Duodenal mucosa (tissue), 2 donors: ENCODE measurements at regions not wholly inside any gene's neighbourhood (a gene's known extent, or its start where the extent isn't known, plus 50 kb on each side); places are given as distances from the start of the nearest gene placed in this dataset.

Source experiments
- H3K27ac ChIP-seq: one replicate; pipeline ENCODE4 v1.7.0; 2013; ENCODE audit warnings: low read depth, low read length
- H3K27me3 ChIP-seq, 2 donors: one replicate each; pipeline ENCODE4 v1.7.0; 2013; ENCODE audit warnings: low read length in 2 of 2, control low read depth in 1 of 2; ENCODE audit not compliant: insufficient read depth in 2 of 2, control insufficient read depth in 1 of 2
- H3K36me3 ChIP-seq, 2 donors: one replicate each; pipeline ENCODE4 v1.7.0; 2013; ENCODE audit warnings: low read length in 2 of 2, control low read depth in 1 of 2; ENCODE audit not compliant: insufficient read depth in 2 of 2, control insufficient read depth in 1 of 2
- H3K4me1 ChIP-seq, 2 donors: one replicate each; pipeline ENCODE4 v1.7.0; 2013; ENCODE audit warnings: low read length in 2 of 2, control low read depth in 1 of 2; ENCODE audit not compliant: insufficient read depth in 2 of 2, control insufficient read depth in 1 of 2
- H3K4me3 ChIP-seq, 2 donors: one replicate each; pipeline ENCODE4 v1.7.0; 2013; ENCODE audit warnings: low read length in 2 of 2, low read depth in 1 of 2
- H3K9ac ChIP-seq, 2 donors: one replicate each; pipeline ENCODE4 v1.7.0; 2013; ENCODE audit warnings: low read length in 2 of 2, low read depth in 1 of 2
- H3K9me3 ChIP-seq, 2 donors: one replicate each; pipeline ENCODE4 v1.7.0; 2013; ENCODE audit warnings: low read length in 2 of 2, control low read depth in 1 of 2; ENCODE audit not compliant: control insufficient read depth in 1 of 2

DNA sequence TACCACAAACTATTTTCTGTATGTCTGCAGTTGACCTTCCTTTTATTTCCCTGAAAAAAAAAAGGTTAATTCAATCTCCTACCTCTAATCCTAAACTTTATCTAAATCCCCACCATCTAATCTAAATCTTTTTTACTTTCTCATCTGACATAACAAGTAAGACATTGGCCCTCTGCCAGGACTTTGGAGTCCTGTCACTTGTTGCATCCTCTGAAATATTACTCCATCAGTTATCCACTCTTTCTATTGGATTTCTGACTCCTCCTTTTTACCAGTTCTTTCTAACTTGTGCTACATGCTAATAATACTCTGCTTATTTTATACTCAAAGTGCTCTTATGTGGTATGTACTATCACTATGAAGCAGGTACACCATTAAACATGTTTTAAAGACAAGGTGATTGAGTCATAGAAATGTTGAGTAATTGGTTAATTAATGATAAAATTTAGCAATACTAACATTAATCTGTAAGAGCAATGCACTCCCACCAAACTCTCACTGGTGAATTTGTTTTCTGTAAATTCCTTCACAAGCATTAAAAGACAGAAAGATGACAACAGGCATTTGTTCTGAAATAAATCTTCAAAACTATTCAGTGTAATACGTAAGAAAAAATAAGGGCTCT is 914.2 kb upstream of the RAG2 start:
- Histone ChIP-seq H3K36me3 (no peaks in the 10 kb centered on the region), H3K9ac (no peak overlapping the region), H3K4me3 (no peak overlapping the region), H3K27ac (no peak overlapping the region), H3K4me1 (no peaks in the 10 kb centered on the region), H3K27me3 (no peaks in the 10 kb centered on the region), H3K9me3 (no peaks in the 10 kb centered on the region)

GRCh38 chr11:37511425-37511933 is 913.4 kb upstream of the RAG2 start:
- Histone ChIP-seq H3K27ac (no peak overlapping the region), H3K4me3 (no peak overlapping the region), H3K9ac (no peak overlapping the region), H3K4me1 (no peaks in the 10 kb centered on the region), H3K9me3 (no peaks in the 10 kb centered on the region), H3K36me3 (no peaks in the 10 kb centered on the region), H3K27me3 (no peaks in the 10 kb centered on the region)

- Histone ChIP-seq H3K4me1 (peaks cover 0 to 6% of the 10 kb centered on the region in 2 donors), H3K27ac (no peak overlapping the region), H3K9ac (no peak overlapping the region), H3K4me3 (no peak overlapping the region), H3K27me3 (no peaks in the 10 kb centered on the region), H3K36me3 (no peaks in the 10 kb centered on the region), H3K9me3 (no peaks in the 10 kb centered on the region)
Observed at GRCh38 chr11:37509506-37509905, 911.5 kb upstream of the RAG2 start.

DNA sequence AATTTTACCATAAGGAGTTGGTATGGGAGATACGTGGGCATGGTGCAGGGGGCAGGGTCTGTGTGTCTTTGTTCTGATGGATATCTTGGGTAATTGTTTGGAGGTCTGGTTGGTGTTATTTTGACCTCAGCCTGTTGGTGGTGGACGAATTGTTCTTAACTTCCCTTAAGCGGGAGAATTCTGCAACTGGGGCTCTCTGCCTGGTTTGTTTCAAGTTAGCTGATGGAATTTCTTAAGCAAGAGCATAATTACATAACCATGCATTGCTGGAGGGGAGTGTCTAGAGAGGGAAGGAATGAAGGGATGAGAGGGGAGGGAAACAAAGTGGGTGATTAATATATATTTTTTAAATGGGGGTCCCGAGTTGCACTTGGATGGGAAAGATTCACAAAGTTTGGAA is 908.5 kb upstream of the RAG2 start:
- no peaks in the 10 kb centered on the region for H3K27me3 ChIP-seq
- no peaks in the 10 kb centered on the region for H3K36me3 ChIP-seq
- no peak overlapping the region for H3K9ac ChIP-seq
- no peak overlapping the region for H3K4me3 ChIP-seq
- H3K4me1 ChIP-seq, result peaks cover 5 to 33% of the 10 kb centered on the region in 2 donors
- no peak overlapping the region for H3K27ac ChIP-seq
- H3K9me3 ChIP-seq, result no peaks in the 10 kb centered on the region

GRCh38 chr11:37505406-37505805 is 907.4 kb upstream of the RAG2 start:
- H3K4me1 ChIP-seq, result peaks cover 5 to 36% of the 10 kb centered on the region in 2 donors
- no peaks in the 10 kb centered on the region for H3K27me3 ChIP-seq
- no peaks in the 10 kb centered on the region for H3K36me3 ChIP-seq
- H3K4me3 ChIP-seq, result no peak overlapping the region
- H3K9me3 ChIP-seq, result no peaks in the 10 kb centered on the region
- no peak overlapping the region for H3K27ac ChIP-seq
- no peak overlapping the region for H3K9ac ChIP-seq

DNA sequence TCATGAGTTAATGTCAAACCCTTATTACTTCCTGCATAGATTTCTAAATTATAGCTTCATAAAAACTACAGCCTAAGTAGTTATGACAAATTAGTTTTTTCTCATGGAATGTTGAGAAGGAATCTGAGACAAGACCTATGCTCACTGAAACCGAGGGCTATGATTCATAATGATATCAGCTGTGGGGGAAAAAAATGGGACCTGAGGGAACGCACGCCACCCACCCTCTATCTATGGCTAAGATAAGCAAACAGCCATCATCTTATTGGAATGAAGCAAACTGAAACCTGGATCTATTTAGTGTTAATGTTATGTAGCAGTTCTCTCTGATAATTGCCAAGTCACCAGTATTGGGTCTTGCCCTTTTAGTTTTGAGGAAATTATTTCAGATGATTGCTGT is 906.9 kb upstream of the RAG2 start:
- Histone ChIP-seq H3K9me3 (no peaks in the 10 kb centered on the region), H3K9ac (no peak overlapping the region), H3K4me3 (no peak overlapping the region), H3K27me3 (no peaks in the 10 kb centered on the region), H3K36me3 (no peaks in the 10 kb centered on the region), H3K27ac (no peak overlapping the region), H3K4me1 (peaks cover 5 to 40% of the 10 kb centered on the region in 2 donors)

GRCh38 chr11:37504060-37504611 is 906.1 kb upstream of the RAG2 start:
- no peaks in the 10 kb centered on the region for H3K36me3 ChIP-seq
- H3K9ac ChIP-seq, result no peak overlapping the region
- H3K27ac ChIP-seq, result no peak overlapping the region
- no peak overlapping the region for H3K4me3 ChIP-seq
- peaks cover 5 to 42% of the 10 kb centered on the region in 2 donors for H3K4me1 ChIP-seq
- no peaks in the 10 kb centered on the region for H3K27me3 ChIP-seq
- no peaks in the 10 kb centered on the region for H3K9me3 ChIP-seq

GRCh38 chr11:37503411-37504059 is 905.5 kb upstream of the RAG2 start:
- no peak overlapping the region for H3K4me3 ChIP-seq
- H3K27ac ChIP-seq, result no peak overlapping the region
- H3K9ac ChIP-seq, result no peak overlapping the region
- H3K9me3 ChIP-seq, result no peaks in the 10 kb centered on the region
- no peaks in the 10 kb centered on the region for H3K27me3 ChIP-seq
- H3K4me1 ChIP-seq, result peaks cover 5 to 45% of the 10 kb centered on the region in 2 donors
- no peaks in the 10 kb centered on the region for H3K36me3 ChIP-seq

GRCh38 chr11:37502202-37502601 is 904.2 kb upstream of the RAG2 start:
- Histone ChIP-seq H3K9me3 (no peaks in the 10 kb centered on the region), H3K27me3 (no peaks in the 10 kb centered on the region), H3K9ac (no peak overlapping the region), H3K27ac (no peak overlapping the region), H3K4me3 (no peak overlapping the region), H3K4me1 (peaks cover 5 to 45% of the 10 kb centered on the region in 2 donors), H3K36me3 (no peaks in the 10 kb centered on the region)

DNA sequence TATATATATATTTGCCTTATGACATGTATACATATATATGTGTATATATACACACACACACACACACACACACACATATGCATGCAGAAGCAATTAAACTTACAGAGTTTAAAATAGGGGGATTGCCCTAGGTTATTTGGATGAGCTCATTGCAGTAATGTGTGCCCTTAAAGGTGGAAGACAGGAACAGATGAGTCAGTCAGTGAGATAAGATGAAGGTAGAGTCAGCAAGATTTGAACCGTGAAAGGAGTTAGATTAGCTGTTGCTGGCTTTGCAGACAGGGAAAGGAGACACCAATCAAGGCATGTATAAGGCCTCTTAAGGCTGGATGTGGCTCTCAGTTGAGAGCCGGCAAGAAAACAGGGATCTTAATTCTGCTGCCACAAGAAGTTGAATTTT is 902.4 kb upstream of the RAG2 start:
- H3K36me3 ChIP-seq, result no peaks in the 10 kb centered on the region
- H3K4me3 ChIP-seq, result no peak overlapping the region
- H3K27ac ChIP-seq, result no peak overlapping the region
- H3K4me1 ChIP-seq, result peaks cover 5 to 44% of the 10 kb centered on the region in 2 donors
- H3K27me3 ChIP-seq, result no peaks in the 10 kb centered on the region
- no peaks in the 10 kb centered on the region for H3K9me3 ChIP-seq
- H3K9ac ChIP-seq, result no peak overlapping the region
